ENCODE measurements at regions not wholly inside any gene's neighbourhood (a gene's known extent, or its start where the extent isn't known, plus 50 kb on each side); places are given as distances from the start of the nearest gene placed in this dataset.
"Not testable (repeated sequence)": the region's sequence is repeated elsewhere in the genome, so short reads cannot be mapped to it uniquely, and the experiment has no call there.

GRCh38 chr14:19126269-19127051 lies 159.2 kb downstream of the POTEM start:
- DNase-seq = not testable (repeated sequence)

DNA sequence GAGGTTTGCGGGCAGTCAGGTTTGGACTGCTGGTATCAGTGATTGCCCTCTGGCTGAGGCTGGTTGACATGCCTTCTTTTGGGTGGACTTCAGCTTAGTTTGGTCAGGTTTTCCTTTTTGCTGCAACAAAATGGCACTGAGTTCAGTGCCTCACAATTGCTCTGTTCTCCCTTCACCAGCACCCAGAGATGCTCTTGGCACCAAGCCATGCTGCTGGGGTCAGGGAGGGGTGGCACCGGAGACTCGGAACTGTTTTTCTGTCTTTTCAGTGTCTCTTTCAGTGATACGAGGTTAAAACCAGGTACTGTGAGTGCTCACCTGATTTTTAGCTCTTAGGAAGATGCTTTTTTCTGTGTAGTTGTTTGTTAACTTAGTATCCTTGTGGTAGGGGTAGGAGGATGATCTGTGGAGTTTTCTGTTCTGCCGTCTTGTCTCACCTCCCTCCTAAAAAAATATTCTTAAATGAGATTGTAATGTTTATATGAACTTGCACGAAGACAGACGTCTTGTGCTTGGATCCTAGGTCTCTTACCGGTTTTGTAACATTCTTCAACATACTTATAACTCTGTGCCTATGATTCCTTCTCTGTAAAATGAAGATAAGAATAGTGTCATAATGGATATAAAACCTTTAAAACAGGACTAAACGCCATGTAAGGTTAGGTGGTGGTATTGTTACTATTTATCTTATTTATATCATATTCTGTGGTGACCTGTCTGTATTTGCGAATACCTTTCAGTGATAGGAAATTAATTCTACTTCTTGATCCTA lies 160.6 kb downstream of the POTEM start:
- DNase-seq = not testable (repeated sequence)

- DNase-seq = not testable (repeated sequence)
These were observed 164.3 kb downstream of the POTEM start for GRCh38 chr14:19131553-19131952.

DNA sequence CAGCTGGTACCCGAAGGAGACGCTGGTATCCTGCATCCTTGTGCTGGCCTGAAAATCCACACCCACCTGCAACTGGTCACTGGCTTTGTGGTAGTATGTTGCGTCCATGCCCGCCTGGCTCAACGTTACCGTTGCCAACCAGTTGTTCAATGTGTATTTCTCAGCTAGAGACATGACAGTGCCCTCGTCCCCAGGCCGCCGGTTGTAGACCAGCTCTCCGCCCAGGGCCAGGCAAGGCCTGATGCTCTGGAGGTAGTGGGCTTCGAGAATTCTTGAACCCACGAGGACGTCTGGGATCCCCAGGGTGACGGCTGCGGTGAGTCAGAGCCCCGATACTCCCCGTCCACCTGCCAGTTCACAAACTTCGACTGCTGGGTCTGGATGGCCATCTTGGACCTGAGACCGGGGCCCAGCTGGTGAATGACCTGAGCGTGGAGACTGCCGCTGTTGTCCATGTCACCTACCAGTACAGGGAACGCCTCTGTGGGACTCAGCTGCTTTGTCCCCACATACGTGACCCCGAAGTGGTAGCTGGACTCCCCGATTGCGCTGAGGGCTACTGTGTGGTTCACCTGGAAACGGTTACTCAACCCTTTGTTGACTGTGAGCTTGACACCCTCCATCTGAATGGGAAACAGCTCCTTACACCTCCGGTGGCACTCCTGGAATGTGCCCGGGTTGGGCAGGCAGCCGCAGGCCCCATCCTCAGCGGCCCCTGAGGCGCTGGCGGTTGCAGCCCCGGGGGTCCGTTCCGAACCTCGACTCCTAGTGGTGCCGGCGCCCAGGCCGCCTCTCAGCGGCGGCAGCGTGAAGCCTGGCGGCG lies 165.0 kb downstream of the POTEM start:
- DNase-seq = not testable (repeated sequence)

GRCh38 chr14:19132836-19133120 lies 165.5 kb downstream of the POTEM start:
- DNase-seq = not testable (repeated sequence)

DNA sequence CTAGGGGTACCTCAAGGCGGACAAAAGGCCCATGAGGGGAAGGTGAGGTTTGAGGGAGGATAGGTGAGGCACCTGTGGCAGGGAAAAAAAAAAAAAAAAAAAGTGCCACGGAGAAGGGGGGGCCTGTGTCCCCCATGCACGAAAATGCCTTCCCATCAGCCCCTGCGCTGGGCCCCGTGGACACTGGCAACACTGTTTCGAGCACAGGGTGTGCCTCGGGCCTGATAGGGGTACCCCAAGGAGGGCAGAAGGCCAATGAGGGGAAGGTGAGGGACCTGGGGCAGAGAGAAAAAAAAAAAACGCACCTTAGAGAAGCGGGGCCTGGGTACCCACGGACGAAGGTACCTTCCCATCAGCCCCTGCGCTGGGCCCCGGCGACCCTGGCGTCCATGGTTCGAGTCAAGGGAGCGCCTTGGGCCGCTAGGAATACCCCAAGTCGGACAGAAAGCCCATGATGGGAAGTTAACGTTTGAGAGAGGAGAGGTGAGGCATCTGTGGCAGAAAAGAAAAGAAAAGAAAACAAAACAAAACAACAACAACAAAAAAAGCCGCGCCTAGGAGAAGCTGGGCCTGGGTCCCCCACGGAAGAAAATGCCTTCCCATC lies 190.0 kb downstream of the POTEM start:
- DNase-seq = not testable (repeated sequence)

DNA sequence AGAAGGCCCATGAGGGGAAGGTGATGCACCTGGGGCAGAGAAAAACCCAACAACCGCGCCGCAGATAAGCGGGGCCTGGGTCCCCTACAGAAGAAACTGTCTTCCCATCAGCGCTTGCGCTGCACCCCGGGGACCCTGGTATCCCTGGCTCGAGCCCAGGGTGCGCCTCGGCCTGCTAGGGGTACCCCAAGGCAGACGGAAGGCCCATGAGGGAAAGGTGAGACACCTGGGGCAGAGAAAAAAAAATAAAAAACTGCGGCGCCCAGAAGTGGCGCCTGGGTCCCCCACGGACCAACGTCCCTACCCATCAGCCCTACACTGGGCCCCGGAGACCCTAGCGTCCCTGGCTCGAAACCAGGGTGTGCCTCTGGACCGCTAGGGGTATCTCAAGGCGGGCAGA lies 190.8 kb downstream of the POTEM start:
- DNase-seq = not testable (repeated sequence)

DNA sequence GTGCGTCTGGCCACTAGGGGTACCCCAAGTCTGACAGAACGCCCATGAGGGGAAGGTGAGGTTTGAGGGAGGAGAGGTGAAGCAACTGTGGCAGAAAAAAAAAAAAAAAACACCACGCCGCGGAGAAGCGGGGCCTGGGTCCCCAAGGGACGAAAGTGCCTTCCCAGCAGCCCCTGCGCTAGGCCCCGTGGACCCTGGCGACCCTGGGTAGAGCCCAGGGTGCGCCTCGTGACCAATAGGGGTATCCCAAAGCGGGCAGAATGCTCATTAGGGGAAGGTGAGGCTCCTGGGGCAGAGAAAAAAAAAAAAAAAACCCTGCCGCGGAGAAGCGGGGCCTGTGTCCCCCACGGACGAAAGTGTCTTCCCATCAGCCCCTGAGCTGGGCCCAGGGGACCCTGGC lies 191.4 kb downstream of the POTEM start:
- DNase-seq = not testable (repeated sequence)

DNA sequence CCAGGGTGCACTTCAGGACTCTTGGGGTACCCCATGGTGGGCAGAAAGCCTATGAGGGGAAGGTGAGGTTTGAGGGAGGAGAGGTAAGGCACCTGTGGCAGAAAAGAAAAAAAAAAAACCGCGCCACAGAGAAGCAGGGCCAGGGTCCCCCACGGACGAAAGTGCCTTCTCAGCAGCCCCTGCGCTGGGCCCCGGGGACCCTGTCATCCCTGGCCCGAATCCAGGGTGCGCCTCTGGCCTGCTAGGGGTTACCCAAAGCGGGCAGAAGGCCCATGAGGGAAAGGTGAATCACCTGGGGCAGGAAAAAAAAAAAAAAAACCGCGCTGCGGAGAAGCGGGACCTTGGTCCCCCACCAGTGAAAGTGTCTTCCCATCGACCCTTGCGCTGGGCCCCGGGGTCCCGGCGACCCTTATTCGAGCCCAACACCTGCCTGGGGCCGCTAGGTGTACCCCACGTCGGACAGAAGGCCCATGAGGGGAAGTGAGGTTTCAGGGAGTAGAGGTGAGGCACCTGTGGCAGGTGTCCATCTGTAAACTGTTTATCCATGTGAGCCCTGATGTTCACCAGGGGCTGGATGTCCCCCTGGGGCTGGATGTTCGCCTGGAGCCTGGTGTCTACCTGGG lies 191.9 kb downstream of the POTEM start:
- peak; percentile 4 for DNase-seq

DNA sequence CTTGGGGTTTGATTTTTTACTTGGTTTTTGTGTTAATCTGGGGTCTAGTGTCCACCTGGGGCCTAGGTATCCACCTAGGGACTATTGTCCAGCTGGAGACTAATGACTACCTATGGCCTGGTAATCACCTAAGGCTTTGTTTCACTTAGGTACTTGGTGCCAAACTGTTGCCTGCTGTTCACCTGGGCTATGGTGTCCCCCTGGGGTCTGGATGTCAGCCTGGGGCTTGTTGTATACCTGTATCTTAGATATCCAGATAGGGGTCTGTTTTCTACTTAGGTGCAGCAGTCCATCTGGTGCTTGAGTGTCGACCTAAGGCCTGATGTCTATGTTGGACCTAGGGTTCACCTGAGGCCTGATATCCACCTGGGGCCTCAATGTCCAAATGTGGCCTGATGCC lies 193.1 kb downstream of the POTEM start:
- not testable (repeated sequence) for DNase-seq

GRCh38 chr14:19161251-19162033 lies 194.2 kb downstream of the POTEM start:
- not testable (repeated sequence) for DNase-seq

DNA sequence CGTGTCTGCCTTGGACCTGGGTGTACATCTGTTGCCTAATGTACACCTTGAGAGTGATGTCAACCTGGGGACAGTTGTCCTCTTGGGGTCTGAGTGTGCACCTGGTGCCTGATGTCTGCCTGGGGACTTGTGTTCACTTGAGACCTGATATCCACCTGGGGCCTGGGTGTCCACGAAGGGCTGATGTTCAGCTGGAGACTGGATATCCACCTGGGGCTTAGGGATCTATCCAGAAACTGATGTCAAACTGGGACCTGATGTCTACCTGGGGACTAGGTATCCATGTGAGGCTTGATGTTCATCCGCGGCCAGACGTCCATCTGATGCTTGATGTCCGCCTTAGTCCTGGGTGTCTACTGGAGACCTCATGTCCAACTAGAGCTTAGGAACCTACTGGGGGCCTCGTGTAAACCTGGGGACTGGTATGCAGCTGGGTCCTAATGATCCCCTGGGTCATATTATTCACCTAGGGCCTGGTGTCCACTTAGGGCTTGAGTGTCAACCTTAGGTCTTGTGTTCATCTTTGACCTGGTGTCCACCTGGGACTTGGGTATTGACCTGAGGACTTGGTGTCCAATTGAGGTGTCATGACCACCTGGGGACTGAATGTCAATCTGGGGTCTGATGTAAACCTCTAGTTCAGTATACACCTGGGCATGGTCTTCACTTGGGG lies 194.9 kb downstream of the POTEM start:
- DNase-seq = not testable (repeated sequence)

DNA sequence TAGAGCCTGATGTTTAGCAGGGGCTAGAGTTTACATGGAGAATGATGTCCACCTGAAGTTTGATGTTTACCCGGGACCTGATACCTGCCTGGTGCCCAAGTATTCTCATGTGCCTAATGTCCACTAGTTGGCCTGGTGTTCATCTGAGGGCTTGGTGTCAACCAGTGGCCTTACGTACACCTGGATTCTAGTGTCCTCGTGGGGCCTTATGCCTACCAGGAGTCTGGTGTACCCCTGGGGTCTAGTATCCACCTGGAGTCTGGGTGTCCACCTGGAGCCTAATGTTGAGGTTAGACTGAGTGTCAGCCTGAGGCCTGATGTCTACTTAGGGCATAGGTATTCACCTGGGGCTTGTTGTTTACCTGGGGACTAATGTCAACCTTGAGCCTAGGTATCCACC lies 195.7 kb downstream of the POTEM start:
- not testable (repeated sequence) for DNase-seq

DNA sequence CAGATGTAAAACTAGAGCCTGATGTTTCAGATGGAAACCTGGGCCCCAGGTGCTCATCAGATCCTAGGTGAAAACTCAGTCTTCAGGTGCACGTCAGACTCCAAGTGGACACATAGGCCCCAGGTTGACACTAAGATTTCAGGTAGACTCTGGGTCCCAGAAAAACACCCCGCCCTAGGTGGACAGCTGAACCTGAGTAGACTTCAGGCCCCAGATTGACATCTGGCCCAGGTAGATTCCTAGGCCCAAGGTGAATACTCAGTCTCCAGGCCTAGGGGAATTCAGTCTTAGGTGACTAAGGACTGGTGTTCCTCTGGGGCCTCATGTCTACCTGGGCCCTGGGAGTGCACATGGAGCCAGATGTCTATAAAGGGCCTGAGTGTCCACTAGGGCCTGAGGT lies 196.7 kb downstream of the POTEM start:
- not testable (repeated sequence) for DNase-seq

GRCh38 chr14:19164426-19164825 lies 197.2 kb downstream of the POTEM start:
- DNase-seq = not testable (repeated sequence)

DNA sequence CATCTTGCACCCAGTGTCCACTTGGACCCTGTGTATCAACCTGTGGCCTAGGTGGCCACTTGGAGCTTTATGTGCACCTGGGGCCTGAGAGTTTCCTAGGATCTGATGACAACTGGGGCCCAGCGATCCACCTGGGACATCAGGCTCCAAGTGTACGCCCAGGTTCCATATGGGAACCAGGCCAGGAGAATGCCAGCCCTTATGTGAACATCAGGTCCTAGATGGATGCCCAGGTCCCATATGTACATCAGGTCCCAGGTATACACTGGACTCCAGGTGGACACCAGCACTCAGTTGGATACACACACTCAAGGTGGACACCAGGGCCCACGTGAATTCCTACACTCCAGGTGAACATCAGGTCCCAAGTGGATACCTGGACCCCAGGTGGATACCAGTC lies 198.8 kb downstream of the POTEM start:
- DNase-seq = not testable (repeated sequence)

DNA sequence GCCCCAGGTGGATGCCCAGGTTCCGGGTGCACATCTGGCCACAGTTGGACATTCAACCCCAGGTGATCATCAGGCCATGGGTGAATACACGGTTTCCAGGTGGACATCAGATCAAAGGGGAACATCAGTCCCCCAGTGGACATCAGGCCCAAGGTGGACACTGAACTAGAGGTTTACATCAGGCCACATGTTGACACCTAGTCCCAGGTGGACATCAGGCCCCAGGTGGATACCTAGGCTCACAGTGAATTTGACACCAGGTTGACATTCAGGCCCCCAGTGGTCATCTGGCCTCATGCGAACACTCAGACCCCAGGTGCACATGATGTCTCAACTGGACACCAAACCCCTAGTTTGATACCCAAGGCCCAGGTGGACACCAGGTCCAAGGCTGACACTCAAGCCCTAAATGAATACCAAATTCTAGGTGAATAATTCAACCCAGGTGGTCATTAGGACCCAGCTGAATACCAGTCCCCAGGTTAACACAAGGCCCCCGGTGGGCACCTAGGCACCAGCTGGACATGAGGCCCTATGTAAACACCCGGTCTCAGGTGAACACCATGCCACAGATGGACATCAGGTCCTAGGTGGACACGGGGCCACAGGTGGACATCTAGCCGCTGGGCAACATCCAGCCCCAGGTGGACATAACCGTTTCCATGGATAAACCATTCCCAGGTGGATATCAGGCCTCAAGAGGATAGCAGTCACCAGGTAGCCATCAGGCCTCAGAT lies 200.4 kb downstream of the POTEM start:
- DNase-seq = not testable (repeated sequence)

DNA sequence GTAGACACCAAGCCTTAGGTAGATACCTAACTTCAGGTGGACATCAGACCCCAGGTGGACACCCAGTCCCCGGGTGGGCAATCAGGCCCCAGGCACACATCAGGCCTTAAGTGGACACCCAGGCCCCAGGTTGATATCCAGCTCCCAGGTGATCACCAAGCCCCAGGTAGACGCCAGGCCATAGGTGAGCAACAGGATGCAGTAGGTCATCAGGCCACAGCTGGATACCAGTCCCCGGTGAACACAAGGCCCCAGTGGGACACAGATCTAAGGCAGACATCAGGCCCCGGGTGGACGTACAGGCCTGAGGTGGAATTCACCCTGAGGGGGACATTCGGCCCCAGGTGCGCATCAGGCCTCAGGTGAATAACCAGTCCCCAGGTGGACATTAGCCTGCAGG lies 201.0 kb downstream of the POTEM start:
- not testable (repeated sequence) for DNase-seq

DNA sequence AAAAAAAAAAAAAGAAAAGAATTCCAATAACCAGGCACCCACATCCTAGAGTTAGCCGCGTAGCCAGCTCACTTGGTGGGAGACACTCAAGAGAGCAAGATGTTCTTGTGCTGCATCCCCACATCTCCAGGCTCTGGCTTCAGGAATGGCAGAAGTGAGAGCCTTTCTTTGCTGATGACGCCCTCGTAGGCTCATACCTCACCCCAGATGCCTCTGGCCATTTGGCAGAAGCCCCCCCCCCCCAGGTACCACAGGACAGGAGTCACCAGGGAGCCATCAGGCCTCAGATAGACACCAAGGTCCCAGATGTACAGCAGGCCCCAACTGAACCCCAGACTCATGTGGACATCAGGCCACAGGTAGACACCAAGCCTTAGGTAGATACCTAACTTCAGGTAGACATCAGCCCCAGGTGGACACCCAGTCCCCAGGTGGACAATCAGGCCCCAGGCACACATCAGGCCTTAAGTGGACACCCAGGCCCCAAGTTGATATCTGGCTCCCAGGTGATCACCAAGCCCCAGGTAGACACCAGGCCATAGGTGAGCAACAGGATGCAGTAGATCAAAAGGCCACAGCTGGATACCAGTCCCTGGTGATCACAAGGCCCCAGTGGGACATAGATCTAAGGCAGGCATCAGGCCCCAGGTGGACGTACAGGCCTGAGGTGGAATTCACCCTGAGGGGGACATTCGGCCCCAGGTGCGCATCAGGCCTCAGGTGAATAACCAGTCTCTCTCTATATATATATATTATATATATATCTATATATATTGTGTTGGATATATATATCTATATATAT lies 202.5 kb downstream of the POTEM start:
- DNase-seq = not testable (repeated sequence)
